Nephron progenitor cell (in vitro differentiated cells): ENCODE measurements at regions not wholly inside any gene's neighbourhood (a gene's known extent, or its start where the extent isn't known, plus 50 kb on each side); places are given as distances from the start of the nearest gene placed in this dataset.

Source experiments
- DNase-seq: peaks from one replicate; pipeline ENCODE4 v3.0.0; 2021
- H3K27ac Mint-ChIP-seq: 2 replicates; pipeline ENCODE4 v1.8.0; 2021; ENCODE audit warnings: mild to moderate bottlenecking, moderate library complexity, mixed read lengths
- H3K27me3 Mint-ChIP-seq: 2 replicates; pipeline ENCODE4 v1.8.0; 2021; ENCODE audit warnings: mild to moderate bottlenecking, low read depth, mixed read lengths; ENCODE audit not compliant: poor library complexity
- H3K36me3 Mint-ChIP-seq: 2 replicates; pipeline ENCODE4 v1.8.0; 2021; ENCODE audit warnings: low read depth, mixed read lengths
- H3K4me1 Mint-ChIP-seq: 2 replicates; pipeline ENCODE4 v1.8.0; 2021; ENCODE audit warnings: mixed read lengths
- H3K4me3 Mint-ChIP-seq: 2 replicates; pipeline ENCODE4 v1.8.0; 2021; ENCODE audit warnings: mild to moderate bottlenecking, moderate library complexity, mixed read lengths
- H3K9me3 Mint-ChIP-seq: 2 replicates; pipeline ENCODE4 v1.8.0; 2021; ENCODE audit warnings: mild to moderate bottlenecking, moderate library complexity, mixed read lengths
- CTCF ChIP-seq: fragments of 200-600 bp; sonication (generic); IDR thresholded peaks from 2 replicates; pipeline ENCODE4 v1.5.0; 2021; ENCODE audit warnings: antibody characterized with exemption

- no peaks in the 10 kb centered on the region for H3K36me3 Mint-ChIP-seq
- DNase-seq, result no peak
- TF ChIP-seq CTCF, result no peak
- H3K27me3 Mint-ChIP-seq, result peaks cover 9% of the 10 kb centered on the region
- H3K27ac Mint-ChIP-seq, result no peak overlapping the region
- no peaks in the 10 kb centered on the region for H3K9me3 Mint-ChIP-seq
- H3K4me1 Mint-ChIP-seq, result peaks cover 41% of the 10 kb centered on the region
- H3K4me3 Mint-ChIP-seq, result peak overlapping the region; percentile 32
These were observed 122.6 kb upstream of the IFNGR1 start for GRCh38 chr6:137341681-137342195.

- no peak overlapping the region for H3K27ac Mint-ChIP-seq
- H3K4me1 Mint-ChIP-seq, result peaks cover 33% of the 10 kb centered on the region
- no peaks in the 10 kb centered on the region for H3K9me3 Mint-ChIP-seq
- DNase-seq, result no peak
- no peaks in the 10 kb centered on the region for H3K36me3 Mint-ChIP-seq
- no peak overlapping the region for H3K4me3 Mint-ChIP-seq
- no peak for TF ChIP-seq CTCF
- peaks cover 15% of the 10 kb centered on the region for H3K27me3 Mint-ChIP-seq
These were observed 120.9 kb upstream of the IFNGR1 start for GRCh38 chr6:137339929-137340559.

GRCh38 chr6:137334884-137335283, 115.7 kb upstream of the IFNGR1 start:
- no peak overlapping the region for H3K27ac Mint-ChIP-seq
- no peaks in the 10 kb centered on the region for H3K9me3 Mint-ChIP-seq
- no peak for TF ChIP-seq CTCF
- H3K27me3 Mint-ChIP-seq, result peaks cover 8% of the 10 kb centered on the region
- no peaks in the 10 kb centered on the region for H3K36me3 Mint-ChIP-seq
- peaks cover 11% of the 10 kb centered on the region for H3K4me1 Mint-ChIP-seq
- H3K4me3 Mint-ChIP-seq, result no peak overlapping the region
- DNase-seq, result no peak

- Mint-ChIP-seq H3K9me3 (no peaks in the 10 kb centered on the region), H3K4me1 (peaks cover 11% of the 10 kb centered on the region), H3K4me3 (no peak overlapping the region), H3K36me3 (no peaks in the 10 kb centered on the region), H3K27me3 (peaks cover 8% of the 10 kb centered on the region), H3K27ac (no peak overlapping the region)
- TF ChIP-seq CTCF, result no peak
- DNase-seq, result no peak
These were observed 114.9 kb upstream of the IFNGR1 start for GRCh38 chr6:137334094-137334493.

GRCh38 chr6:137332637-137333280, 113.6 kb upstream of the IFNGR1 start:
- Mint-ChIP-seq H3K4me1 (peaks cover 11% of the 10 kb centered on the region), H3K9me3 (no peaks in the 10 kb centered on the region), H3K27ac (no peak overlapping the region), H3K36me3 (no peaks in the 10 kb centered on the region), H3K27me3 (peaks cover 8% of the 10 kb centered on the region), H3K4me3 (no peak overlapping the region)
- DNase-seq, result no peak
- no peak for TF ChIP-seq CTCF

- TF ChIP-seq CTCF, result no peak
- Mint-ChIP-seq H3K9me3 (no peaks in the 10 kb centered on the region), H3K27me3 (no peaks in the 10 kb centered on the region), H3K4me1 (peaks cover 34% of the 10 kb centered on the region), H3K36me3 (no peaks in the 10 kb centered on the region), H3K27ac (no peak overlapping the region), H3K4me3 (no peak overlapping the region)
- no peak for DNase-seq
These were observed 104.7 kb upstream of the IFNGR1 start for GRCh38 chr6:137323860-137324259.
